HG02642 (cell line): ENCODE measurements at regions not wholly inside any gene's neighbourhood (a gene's known extent, or its start where the extent isn't known, plus 50 kb on each side); places are given as distances from the start of the nearest gene placed in this dataset.

Experiments
- ATAC-seq: cut with Tn5 transposase; IDR thresholded peaks from one replicate; pipeline ENCODE4 v1.9.1; 2021; ENCODE audit warnings: mild to moderate bottlenecking; ENCODE audit not compliant: unreplicated experiment, poor library complexity

DNA sequence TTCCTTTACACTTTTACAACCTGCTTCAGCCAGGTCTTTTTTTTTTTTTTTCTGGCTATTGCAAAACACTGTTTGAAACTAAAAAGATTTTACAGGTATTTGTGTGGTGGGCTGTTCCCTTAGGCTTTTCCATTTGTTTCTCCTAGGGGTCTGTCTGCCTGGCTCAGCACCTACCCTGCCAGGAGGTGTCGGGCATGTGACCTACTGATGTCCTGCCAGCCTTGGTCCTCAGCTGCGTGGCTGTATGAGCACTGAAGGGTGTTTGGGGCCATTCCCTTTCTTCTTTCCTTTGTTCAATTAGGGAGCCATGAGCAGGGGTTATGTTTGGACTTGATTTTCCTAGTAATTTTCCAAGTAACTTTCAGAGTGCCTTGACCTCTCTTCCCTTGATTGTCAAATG is 269.2 kb upstream of the SALL1 start:
- ATAC-seq: no peak

DNA sequence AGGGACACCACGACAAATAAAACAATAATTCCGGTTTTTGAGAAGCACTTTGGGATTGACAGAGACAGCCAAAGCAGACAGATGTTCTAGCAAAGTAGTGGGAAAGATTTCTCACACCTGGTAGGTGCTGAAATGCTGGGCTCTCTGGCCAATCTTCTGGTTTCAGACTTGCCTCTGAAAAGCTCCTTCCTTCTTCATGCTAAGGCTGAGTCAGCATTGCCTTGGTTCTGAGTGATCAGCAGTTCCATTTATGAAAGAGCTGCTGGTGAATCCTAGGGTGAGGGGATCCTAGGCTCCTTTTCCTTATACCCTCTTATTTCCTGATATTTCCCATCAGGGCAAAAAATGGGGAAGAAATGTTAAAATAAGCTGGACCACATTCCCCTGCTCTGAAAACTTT is 268.7 kb upstream of the SALL1 start:
- ATAC-seq: no peak

DNA sequence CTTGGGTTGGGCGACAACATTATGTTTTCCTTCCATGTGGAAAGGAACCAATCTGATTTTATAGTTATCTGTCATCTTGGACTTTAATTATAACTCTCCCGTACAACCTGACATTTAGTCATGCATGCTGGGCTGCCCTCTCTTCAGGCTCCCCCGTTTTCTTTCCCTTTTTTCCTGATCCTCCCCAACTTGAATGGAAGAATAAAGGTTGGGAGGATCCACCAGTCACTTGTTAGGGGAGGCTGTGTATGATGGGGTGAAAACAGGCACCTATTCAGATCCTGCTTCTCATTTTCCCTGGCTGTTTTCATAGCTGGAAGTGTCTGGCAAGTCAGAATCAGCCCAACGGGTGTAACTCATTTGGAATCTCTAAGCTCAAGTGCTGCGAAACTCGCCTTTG is 267.2 kb upstream of the SALL1 start:
- no peak for ATAC-seq

DNA sequence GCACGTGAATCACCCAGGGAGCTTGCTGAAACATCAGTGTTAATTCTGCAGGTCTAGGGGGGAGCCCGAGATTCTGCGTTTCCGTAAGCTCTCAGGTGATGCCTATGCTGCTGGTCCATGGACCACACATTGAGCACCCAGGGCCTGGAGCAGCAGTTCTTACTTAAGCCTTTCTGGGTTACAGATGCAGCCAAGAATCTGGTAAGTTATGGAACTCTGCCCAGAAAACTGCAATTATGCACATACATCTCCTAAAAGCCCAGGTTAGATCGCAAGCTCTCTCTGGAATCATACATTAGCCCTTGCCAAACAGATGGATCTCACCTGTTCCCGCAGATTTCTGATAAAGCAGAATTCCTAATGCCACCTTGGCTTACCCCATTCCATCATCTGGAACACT is 265.9 kb upstream of the SALL1 start:
- no peak for ATAC-seq

DNA sequence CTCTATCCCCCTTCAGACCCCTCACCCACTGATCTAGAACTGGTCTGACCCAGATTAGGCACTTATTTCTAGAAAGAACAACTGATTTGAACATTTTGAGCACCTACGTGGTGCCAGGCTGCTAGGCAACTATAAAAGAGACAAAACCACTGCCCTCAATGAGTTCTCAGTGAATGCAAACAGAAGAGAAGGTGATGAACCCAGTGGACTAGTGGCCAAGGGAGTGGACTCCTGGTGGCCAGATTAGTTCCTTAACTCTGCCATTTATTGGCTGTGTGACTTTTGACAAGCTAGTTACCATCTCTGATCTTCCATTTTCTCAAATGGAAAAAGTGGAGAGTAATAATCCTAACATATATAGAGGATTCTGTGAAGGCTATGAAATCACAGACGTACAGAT is 259.1 kb upstream of the SALL1 start:
- ATAC-seq: no peak

DNA sequence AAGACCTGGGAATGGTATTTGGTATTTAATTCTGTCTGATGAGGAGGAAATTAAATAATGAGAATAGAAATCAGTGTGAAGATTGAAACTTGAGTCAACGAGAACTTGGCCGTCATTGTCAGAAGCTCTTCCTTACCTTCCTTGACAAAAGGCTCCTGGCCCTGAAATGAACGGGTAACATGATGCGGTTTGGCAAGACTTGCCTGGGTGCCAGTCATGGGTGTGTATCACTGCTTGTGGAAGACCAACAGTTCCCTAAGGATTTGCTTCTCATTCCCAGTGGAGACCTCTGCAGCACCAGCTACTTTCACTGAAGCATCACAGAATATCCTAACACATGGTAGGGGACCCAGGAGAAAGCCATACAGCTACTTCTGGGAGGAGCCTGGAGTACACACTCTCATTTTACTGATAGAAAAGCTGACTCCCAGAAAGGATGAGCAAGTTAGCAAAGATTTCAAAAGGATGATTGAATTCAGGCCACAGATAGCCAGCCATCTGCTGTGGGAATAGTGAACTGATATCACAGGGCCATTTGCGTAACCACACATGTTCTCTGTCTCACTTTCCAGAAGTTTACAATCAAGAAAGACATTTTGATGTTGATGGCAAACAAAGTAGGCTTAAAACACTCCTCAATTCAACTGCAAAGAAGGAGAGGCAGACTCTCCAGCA is 258.1 kb upstream of the SALL1 start:
- ATAC-seq: no peak

DNA sequence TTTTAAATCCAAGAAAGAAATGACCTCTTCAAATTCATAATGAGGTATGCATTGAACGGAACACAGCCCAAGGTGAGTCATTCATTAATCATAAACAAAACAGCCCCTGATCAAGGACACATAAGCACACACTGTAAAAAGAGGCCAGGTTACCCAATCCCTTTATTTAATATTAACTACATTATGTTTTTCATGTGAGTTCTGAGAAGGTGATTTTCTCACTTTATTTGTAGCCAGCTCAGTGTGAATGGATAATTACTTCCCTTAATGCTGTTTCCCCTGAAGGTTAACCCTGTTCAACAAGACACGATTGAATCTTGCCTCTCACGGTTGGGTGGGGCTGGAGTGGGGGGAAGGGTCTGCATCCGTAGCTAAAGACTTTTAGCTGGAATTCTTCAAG is 257.3 kb upstream of the SALL1 start:
- ATAC-seq: no peak

DNA sequence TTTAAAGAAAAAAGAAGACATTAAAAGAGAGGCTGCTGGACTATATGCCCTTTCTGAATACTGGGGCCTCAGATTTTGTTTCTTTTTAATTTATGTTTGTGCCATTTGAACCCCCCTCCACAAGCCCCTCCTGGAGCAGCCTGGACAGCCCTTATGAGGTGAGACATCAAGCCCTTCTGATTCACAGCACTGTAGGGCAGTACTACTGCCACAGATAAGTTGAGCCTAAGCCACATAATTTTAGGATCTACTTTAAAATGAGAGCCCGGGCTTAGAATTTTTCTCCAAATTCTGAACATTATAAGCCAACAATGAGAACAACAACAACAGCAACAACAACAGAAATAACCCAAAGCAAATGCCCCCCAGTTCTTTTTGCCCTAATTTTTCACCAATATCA is 256.9 kb upstream of the SALL1 start:
- no peak for ATAC-seq

DNA sequence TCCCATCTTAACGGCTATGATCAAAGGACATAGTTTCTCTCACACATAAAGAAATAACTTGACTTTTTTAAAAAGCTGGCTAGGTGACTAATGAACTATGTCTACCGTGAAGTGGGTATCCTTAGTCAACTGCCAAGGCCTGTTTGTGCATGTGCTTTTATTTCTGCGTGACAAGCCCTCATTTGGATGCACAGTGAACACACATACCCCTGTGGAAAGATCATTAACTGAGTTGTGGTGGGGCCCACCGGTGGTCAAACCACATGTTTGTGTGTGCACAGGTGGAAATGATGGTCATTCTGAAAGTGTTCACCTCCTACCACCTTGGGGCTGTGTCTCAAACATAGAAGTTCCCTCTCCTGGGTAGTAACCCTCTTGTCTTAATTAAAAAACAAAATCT is 256.1 kb upstream of the SALL1 start:
- no peak for ATAC-seq

DNA sequence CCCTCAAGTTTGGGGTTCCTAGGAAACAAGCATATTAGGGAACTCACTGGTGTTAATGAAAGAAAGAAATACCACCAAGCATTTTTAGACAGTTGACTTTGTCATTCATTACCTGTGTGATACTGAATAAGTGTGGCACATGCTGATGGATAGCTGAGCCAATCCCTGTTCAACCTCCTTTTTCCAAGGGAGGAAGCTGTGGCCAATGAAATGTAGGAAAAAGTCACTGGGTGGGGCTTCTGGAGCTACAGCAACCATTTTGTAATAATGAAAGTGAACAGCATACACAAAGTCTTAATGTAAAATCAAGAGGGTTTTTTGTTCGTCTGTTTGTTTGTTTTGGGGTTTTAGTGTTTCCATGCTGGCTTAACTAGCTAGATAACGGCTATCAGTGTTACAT is 254.3 kb upstream of the SALL1 start:
- no peak for ATAC-seq

DNA sequence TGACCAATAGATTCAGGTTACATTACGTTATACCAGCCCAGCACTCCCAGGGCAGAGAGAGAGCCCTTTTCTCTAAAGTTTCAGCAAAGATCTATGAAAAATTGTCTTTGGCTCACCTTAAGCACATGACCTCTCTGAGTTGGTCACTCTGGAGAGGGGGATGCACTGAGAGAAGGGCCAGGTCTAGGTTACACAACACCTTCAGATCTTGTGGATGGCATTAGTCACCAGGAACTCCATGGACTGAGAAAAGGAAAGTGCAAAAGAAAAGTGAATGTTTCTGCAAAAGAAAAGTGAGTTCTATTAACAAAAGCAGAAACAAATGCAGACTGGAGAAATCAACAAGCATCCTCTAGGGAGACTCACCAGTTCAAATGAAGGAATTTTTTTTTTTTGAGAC is 253.3 kb upstream of the SALL1 start:
- ATAC-seq: no peak

DNA sequence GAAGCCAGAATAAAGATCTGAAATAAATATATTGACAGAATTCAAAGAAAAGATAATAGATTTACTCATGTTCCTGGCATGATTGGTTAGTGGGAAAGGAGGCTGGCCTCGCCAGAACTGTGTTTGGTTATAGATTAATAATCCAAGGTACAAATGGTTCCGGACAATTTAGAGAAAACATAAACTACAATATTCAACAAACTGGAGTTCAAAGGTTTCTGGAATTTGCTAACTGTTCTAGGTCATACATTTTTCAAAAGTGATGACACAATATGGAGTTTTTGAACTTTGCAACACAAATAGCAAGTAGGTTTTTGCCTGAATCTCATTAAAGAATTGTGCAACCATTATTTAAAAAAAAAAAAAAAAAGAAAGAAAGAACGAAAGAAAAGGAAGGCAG is 251.7 kb upstream of the SALL1 start:
- ATAC-seq: no peak

DNA sequence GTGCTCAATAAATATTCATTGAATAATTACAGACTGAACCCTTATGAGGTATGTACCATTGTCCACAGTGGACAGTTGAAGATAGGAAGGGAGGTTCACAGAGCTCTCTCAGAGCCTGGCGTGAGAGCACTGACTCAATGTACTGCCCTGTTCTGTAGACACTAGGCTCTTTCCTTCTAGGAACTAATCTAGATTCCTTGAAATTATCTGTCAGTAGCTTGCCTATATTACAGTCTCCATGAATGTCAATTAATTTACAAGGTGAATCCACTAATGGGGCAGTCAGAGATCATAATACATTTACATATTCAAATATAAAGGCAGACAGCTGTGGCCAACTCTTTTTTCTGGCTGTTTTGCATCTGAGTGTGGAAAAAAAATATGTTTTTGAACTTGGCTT is 251.2 kb upstream of the SALL1 start:
- ATAC-seq: no peak

DNA sequence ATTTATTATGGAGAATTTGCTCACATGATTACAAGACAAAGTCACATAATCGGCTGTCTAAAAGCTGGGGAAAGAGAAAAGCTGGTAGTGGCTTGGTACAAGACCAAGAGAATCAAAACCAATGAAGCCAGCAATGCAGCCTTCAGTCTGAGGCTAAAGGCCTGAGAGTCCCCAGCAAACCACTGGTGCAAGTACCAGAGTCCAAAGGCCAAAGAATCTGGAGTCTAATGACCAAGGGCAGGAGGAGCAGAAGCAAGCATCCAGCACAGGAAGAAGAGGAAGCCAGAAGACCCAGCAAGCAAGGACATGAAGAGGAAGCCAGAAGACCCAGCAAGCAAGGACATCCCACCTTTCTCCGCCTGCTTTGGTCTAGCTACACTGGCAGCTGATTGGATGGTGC is 250.6 kb upstream of the SALL1 start:
- no peak for ATAC-seq

DNA sequence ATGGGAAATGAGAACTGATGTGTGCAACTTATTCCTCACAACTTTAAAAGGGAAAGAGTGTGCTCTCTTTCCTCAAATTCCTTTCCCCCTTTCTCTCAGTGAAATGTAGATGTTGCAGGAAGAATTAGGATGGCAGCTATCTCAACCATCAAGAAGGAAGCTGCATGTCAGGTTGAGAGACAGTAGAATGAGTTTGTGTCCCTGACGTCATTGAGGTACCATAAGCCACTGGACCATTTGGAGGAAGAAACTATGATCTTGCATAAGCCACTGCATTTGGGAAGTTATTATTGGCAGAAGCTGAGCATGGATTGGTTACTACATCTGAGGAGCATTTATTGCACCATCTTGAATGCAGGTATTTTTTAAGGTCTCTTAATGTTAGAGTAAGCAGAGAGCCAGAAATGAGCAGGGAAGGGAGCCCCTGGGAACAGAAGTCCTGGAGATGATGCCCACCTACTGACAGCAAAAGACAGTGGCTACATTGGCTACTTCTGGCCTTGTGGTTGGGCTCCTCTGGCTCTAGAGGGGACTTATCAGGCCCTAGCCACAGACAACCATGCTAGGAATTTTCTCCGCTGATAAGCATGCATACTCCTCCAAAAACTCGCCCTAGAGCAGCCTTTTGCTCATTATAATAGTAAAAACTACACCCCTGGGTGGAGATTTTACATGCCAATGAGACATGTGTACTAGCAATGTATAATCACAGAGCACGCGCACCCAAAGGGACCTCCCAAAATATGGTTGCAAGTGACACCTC is 249.0 kb upstream of the SALL1 start:
- no peak for ATAC-seq

DNA sequence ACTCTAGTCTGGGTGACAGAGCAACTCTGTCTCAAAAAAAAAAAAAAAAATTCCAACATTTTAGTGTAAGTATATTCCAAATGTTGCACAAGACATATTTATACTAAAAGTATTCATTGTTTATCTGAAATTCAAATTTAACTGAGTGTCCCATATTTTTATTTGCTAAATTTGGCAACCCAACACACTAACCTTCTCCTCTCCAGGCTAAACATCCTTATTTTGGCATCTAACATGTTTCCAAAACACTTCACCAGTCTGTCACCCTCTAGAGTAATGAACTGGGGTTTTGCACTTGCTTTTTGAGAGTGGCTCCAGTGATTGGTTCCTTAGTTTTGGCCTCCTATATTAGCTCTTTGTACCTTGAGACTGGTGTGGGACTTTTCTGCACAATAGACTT is 243.4 kb upstream of the SALL1 start:
- no peak for ATAC-seq

DNA sequence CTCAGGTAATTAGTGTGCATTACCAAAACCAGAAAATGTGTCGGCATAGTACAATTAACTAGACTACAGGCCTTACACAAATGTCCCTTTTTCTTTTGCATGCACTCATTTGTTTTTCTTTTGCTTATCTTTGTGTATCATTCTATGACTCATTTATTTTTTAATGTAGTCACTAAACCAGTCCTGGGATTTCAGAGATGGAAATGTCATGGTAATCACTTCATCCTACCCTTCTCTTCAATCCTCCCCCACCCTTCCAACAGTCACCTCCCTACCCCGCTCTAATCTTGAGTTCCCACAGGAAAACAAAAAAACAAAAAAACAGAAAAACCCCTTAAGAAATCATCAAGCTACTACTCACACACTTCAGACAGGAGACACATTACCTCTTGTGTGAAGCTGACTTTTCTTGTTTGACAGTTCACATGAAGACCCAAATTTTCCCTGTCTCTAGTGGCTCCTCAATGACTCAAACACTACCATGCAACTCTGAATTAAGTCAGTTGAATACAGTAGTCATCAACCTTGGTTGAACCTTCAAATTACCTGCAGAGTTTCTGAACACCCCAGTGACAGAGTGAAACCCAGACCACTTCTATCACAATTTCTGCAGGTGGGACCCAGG is 242.4 kb upstream of the SALL1 start:
- no peak for ATAC-seq

DNA sequence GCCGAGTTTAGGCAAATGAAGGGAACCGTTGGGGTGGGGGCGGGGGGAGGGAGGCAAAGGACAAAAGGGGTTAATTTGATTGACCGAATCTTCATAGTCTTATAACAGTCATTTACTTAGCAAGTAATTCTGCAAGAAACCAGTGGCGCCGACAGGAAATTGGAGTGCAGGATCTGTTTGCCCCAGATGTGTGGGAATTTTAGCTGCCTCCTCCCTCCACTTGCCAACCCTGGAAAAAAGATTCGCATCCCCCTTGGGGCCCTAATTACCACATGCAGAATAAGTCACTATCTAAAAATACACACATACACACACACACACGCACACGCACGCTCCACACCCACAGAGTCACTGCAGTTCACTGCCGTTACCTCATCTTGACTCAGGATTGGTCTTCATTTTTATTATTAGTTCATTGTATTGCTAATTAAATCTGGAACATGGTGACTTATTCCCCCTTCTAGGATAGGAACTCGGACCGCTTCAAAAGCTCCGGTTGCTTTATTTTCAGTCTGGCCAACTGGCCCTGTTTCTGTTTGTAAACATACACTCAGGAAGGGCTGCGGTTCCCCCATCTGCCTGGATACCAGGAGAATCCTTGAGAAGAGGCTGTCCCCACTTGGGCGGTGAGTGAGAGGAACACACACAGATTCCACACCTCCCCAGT is 241.6 kb upstream of the SALL1 start:
- ATAC-seq: no peak

DNA sequence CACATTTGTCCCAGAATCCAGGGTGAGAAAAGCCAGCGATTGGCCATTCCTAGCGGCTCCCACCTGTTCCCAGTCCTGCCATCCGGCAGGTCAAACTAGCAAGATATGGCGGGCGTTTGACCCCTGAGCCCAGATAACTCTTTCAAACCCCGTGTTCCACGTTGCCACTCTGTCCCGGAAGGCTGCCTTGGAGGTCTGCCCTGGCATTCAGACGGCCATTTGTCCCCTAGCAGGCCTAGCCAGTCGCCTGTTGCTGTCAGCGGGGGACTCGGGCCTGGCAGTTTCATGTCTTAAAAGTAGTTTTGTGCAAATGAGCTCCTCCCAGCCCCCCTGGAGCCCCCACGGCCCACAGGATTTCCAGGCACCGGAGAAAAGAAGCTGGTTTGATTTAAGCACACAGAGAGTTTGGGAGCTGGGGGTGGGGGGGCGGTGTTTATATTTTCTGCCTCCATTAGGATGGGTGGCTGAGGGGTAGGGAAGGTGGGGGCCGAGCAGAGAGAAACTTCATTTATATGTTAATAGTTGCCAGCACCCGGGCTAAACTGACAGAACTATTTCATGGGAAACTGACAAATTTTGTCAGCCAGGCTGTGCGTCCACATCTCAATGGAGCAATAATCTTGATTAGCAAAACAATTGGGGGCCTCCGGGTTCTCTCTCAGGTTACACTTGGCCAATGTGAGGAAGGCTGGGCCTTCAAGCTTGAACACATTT is 240.9 kb upstream of the SALL1 start:
- no peak for ATAC-seq

DNA sequence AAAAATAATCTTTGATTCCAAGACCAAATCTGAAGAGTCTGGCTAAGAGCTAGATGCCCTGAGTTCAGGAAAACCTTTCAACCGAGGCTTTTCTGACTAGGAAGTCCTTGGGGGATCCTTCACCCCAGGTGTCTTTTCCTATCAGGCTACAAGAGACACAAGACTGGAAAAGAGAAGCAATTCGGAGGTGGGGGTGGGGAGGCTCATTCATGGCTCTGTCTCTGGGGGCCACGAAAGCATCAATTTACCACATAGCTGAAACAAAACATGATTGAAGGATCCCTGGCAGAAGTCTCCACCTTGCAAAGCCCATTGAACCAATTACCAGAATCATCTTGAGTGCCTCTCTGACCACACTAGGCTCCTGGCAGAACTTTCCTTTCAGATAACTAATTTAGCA is 239.8 kb upstream of the SALL1 start:
- ATAC-seq: no peak

DNA sequence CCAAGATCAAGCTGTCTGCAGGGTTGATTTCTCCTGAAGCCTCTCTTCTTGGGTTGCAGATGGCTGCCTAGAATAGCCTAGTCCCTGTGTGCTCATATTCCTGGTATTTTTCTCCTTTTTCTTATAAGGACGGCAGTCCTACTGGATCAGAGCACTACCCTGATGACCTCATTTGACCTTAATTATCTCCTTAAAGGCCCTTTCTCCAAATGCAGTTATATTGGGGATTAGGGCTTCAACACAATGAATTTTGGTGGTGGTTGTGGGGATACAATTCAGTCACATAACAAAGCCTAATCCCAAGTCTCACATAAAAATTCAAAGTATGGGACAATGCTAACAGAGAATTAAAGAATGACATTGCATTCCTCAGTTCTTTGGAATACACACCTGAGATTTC is 238.8 kb upstream of the SALL1 start:
- no peak for ATAC-seq
